ENCODE measurements at regions not wholly inside any gene's neighbourhood (a gene's known extent, or its start where the extent isn't known, plus 50 kb on each side); places are given as distances from the start of the nearest gene placed in this dataset.

DNA sequence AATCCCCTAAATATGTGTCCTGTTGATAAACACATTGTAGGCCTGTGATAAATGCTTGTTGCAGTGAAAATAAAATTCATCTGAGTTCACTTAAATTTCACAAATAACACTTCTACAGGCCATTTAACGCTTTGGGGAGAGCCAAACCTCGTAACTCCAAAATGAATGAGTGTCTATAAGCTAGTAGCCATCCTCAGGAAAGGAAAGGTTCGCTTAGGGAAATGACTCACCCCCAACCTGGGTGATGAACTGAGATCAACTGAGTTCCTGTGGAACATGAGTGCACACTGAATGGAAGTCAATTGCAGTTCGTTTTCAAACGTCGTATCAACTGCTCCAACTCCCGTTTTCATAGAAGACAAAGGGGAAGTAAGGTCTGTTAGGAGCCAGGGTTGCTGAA, 527.6 kb upstream of the ID2 start:
- no peak for DNase-seq

GRCh38 chr2:8154936-8155335, 526.9 kb upstream of the ID2 start:
- DNase-seq: no peak

DNA sequence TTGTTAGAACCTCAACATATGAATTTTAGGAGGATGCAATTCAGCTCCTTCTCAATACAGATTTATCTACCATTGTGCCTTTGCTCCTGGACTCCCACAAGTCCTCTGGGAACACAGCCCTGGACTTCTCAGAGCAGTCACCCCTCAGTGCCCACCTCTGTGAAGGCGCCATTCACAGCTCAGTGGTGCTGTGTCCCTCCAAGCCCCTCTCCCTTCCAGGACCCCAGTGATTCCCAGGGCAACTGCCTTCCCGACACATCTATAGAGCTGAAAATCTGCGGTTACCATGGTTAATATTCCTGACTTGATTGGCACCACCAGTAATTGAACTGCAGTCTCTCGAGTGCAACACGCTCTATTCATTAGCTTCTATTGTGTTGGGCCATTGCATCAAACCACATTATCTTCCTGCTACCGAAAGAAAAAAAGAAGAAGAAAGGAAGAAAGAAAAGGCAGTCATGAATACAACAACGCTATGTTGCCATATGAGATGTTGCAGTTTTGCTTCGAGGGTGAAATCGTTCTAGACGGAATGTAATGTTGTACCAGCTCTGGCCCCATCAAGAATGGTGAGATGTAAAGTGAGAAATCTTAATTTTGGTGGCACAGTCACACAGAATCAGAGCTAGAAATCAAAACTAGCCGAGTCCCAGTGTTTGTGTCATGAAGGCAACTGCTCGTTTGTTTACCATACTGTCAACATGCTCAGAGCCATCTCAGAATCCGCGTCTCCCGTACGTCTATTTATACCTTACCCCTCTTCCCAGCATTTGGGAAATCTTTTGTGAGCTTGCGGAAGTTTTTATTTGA, 524.0 kb upstream of the ID2 start:
- no peak for DNase-seq

DNA sequence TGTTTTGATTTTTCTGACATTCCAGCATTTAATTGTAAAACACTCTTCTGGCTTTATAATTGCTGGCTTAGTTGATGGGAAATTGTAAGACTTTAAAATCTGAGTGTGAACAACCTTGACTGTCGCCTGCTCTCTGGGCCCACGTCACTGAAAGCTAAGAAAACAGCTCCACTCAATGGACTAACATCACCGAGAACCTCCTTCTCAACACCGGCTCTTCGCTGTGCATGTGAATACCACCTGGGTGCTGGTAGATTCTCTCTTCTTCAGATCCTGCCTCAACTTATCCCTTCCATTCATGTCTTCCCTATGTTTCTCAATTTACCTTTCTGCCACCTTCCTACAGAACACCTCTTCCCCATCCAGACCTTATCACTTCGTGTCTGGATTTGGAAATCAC, 523.1 kb upstream of the ID2 start:
- no peak for DNase-seq

DNA sequence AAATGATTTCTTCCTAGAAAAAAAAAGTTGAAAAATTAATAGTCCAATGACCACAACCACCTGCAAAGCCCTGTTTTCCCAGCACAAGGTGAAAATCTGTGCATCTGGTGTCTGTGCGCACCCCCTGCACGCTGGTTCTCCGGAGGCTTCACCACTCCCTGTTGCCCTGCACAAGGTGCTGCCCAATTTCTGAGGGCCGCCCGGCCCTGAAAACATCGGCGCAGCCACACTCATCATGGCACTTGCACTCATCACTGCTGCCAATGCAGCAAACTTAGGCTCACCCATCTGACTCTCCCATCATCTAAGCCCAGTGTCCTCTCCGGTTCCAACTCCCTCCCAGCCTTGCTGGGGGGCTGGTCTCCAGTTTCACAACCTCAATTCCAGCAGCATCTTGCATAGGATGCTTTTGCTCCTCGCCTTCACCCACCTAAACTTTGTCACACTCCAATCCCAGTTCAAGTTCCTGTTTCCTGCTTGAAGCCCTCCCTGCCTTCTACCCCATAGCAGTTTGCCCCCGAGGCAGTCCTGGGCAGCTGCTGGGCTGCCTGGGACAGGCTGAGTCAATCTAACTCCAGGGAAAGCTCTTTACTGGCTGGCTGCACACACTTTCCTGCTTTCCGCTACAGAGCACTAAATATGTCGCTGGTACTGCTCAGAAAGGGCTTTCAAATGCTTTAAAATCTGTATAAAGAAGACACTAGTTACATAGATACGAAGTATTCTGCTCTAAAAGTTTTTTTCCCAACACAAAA, 522.5 kb upstream of the ID2 start:
- DNase-seq: no peak

GRCh38 chr2:8159966-8160603, 521.8 kb upstream of the ID2 start:
- DNase-seq: no peak

DNA sequence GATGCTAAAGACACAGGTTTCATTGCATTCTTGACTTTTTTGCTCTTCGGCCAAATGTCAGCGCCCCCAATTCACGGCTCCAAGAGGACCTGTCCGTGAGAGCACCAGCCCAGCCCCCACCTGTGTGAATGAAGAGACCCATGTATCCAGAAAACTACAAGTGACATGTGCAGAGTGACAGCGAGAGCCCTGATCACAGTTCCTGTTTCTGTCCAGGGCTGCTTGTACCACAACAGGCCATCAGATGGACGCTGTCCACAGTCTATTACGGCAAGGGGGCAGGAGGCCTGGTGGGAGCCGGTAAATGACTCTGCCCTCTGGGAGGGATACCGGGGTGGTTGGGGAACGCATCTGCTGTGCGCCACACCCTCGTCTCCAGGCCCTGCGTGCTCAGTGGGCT, 520.9 kb upstream of the ID2 start:
- DNase-seq: no peak

DNA sequence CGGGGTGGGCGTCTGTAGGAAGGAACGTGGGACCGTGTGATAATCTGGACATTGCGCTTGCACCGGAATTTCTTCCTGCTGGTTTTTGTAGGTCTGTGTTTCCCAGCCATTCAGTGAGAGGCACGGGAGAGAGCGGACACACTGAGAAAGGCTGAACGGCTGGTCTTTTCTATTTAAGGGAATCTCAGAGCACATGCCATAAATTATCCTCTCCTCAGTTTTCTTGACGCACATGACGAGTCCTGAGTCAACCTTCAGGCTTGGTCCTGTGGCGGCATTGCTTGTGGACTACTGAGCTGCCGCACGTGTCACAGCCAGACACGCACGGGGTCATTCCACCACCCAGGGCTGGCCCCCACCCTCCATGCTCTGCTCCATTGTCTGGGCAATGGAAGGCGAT, 519.3 kb upstream of the ID2 start:
- no peak for DNase-seq

- no peak for DNase-seq
These were observed 516.3 kb upstream of the ID2 start for GRCh38 chr2:8165550-8165949.

DNA sequence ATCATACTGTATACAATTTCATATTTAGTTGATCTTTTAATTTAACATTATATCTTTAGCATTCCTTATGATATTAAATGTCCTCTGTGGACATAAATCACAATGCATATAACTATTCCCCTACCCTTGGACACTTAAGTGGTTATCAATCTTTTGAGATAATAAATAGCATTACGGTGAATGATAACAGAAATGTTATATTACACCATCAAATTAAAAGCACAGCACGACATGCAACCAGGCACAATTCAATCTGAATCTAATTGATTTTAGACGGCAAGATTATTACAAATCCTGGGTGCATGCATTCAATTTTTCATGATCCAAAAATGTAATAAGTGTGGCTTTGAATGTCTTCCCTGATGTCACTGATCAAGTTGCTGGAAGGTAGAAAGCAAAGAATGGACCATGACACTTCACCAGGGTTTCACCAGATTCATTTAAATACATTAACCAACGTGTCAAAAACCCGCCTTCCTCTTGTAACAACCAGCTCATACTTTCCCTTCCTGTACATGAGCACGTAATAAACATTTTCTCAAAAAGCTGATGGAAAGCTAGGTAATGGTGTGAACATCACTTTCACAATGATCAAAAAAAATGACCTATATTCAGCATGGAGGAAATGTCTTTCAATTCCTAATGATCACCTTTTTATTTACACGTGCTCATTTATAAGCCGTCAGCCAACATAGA, 513.7 kb upstream of the ID2 start:
- DNase-seq: no peak

- DNase-seq: no peak
These were observed 512.9 kb upstream of the ID2 start for GRCh38 chr2:8168876-8169424.

DNA sequence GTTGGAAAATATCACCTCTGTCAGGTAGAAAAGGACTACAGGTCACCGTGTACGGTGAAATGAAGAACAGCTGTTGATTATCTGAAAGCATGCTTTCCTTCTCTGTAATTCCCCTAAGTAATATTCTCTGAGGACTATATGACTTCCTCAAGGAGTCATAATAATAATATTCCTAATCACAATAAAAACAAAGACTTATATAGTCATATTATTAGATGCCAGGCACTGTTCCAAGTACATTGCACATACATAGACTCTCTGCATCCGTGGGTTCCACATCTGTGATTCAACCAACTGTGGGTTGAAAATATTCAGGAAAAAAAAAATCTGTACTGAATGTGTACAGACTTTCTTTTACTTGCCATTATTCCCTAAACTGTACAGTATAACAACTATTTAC, 512.4 kb upstream of the ID2 start:
- no peak for DNase-seq

- DNase-seq: no peak
These were observed 511.1 kb upstream of the ID2 start for GRCh38 chr2:8170552-8171327.

- DNase-seq: no peak
These were observed 510.2 kb upstream of the ID2 start for GRCh38 chr2:8171608-8172007.

- no peak for DNase-seq
These were observed 509.2 kb upstream of the ID2 start for GRCh38 chr2:8172661-8173060.

- no peak for DNase-seq
These were observed 507.1 kb upstream of the ID2 start for GRCh38 chr2:8174641-8175257.

GRCh38 chr2:8176887-8177286, 505.0 kb upstream of the ID2 start:
- peak; percentile 11 to 21 for DNase-seq

DNA sequence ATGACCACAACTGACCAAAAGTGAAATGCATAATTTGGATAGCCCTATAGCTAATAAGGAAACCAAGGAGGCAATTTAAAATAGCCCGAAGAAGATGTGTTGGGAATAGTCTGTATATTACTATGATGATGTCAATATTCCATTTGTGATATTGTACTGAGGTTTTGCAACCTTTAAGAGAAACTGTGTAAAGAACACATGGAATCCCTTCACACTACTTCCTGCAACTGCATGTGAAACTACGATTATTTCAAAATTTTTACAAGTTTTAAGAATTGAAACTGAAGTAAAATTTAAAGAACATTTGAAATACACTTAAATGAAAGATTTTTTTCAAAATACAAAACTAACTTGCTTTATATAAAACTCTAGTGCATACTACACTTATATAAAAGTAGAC, 504.3 kb upstream of the ID2 start:
- DNase-seq: no peak

DNA sequence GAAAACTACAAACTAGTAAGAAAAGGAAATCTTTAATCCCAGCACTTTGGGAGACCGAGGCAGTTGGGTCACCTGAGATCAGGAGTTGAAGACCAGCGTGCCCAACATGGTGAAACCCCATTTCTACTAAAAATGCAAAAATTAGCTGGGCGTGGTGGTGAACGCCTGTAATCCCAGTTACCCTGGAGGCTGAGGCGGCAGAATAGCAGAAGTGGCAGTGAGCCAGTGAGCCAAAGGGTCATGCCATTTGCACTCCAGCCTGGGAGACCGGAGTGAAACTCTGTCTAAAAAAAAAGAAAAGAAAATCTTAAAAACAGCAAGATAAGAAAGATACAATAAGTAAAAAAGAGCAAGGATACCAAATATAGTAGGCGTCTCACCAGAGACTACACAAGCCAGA, 502.9 kb upstream of the ID2 start:
- DNase-seq: no peak

GRCh38 chr2:8189316-8189715, 492.5 kb upstream of the ID2 start:
- DNase-seq: no peak

DNA sequence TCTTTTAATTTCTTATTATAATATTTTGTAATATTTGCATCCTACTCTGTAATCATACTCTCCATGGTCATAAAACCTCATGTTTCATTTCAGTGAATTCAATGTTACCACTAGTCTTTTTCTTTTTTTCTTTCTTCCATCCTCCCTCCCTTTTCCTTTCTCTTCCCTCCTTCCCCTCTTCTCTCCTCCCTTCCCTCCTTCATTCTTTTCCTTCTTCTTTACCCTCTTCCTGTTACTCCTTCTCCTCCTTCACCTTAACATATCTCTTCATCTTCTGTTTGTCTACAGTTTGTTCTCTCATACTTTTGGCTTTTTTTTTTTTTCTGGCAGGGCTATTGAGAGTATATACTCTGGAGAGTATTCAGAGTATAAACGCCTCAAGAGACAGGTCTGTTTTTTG, 491.6 kb upstream of the ID2 start:
- no peak for DNase-seq

DNA sequence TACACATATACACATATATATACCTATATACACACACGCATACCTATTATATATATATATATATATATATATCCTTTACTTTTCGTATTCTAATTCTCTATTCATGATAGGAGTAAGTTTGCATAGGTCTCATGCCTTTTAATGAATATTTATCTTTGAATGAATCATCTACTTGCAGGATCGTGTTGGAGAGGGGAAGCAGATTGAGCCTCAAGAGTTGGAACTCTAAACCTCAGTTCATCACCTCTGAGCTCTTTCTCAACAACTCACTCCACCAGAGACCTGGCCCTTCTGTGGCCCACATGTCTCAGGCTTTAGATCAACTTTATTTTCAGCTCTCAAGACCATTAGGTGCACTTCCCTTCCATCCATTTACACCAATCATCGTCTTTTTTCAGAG, 490.4 kb upstream of the ID2 start:
- DNase-seq: no peak
